HL-60 (cell line): ENCODE measurements at regions not wholly inside any gene's neighbourhood (a gene's known extent, or its start where the extent isn't known, plus 50 kb on each side); places are given as distances from the start of the nearest gene placed in this dataset.

Experiments
- DNase-seq, 2 experiments: peaks; one replicate each; pipeline ENCODE4 v3.0.0-alpha.2; 2010 to 2020; ENCODE audit warnings: low read depth in 1 of 2, low spot score in 1 of 2
- H3K27ac ChIP-seq: fragments of 250-450 bp; sonication (Bioruptor Pico); replicated peaks from 2 replicates; pipeline ENCODE4 v1.5.1; 2020; ENCODE audit warnings: mild to moderate bottlenecking, moderate library complexity
- H3K27me3 ChIP-seq: fragments of 250-450 bp; sonication (Bioruptor Pico); 2 replicates; pipeline ENCODE4 v1.5.1; 2021; ENCODE audit warnings: mild to moderate bottlenecking, moderate library complexity; ENCODE audit not compliant: insufficient read depth, poor library complexity, severe bottlenecking
- H3K4me3 ChIP-seq: replicated peaks from 2 replicates; pipeline ENCODE4 v1.5.1; 2011; ENCODE audit warnings: mild to moderate bottlenecking, control low read depth, low read length; ENCODE audit not compliant: insufficient read depth
- GABPA ChIP-seq: IDR thresholded peaks from 2 replicates; pipeline ENCODE4 v1.6.1; 2012; ENCODE audit warnings: low read depth
- POLR2AphosphoS5 ChIP-seq: IDR thresholded peaks from 2 replicates; pipeline ENCODE4 v1.6.1; 2012; ENCODE audit warnings: low read depth
- SPI1 ChIP-seq: IDR thresholded peaks from 2 replicates; pipeline ENCODE4 v1.6.1; 2012; ENCODE audit warnings: low read depth, mild to moderate bottlenecking, borderline replicate concordance
- TF ChIP-seq, protein P1 (sequence below): IDR thresholded peaks from 2 replicates; pipeline ENCODE4 v1.6.1; 2012; ENCODE audit warnings: low read depth; ENCODE audit not compliant: insufficient replicate concordance
- TF ChIP-seq, protein P2 (sequence below): IDR thresholded peaks from one replicate; pipeline ENCODE4 v1.5.1; 2011; ENCODE audit warnings: low read length, control low read depth, inconsistent platforms; ENCODE audit not compliant: insufficient read depth

DNA sequence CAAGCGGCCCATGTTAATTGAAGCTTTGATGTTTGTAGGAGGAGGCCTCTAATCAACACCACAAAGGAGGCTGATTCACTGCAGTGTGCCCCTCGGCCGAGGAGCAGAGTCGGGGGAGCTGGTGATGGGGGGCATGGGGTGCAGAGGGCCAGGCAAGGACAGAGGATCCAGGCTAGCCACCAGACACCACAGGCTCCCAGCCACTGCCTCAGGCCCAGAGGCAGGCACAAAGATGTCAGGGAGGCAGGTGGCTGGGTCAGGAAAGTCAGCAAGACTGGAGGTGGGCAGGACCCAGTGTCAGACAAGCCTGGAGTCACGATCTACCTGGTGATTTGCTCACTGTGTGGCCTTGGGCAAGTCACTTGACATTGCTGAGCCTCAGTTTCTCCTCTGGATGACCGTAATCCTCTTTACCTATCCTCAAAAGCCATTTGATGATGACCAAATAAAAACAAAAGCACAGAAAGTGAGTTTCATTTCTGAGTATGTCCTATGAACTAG, 121.0 kb downstream of the BUD13 start:
- DNase-seq: no peak
- TF ChIP-seq GABPA (no peak), SPI1 (no peak), POLR2AphosphoS5 (no peak)
- TF ChIP-seq, protein P1, sequence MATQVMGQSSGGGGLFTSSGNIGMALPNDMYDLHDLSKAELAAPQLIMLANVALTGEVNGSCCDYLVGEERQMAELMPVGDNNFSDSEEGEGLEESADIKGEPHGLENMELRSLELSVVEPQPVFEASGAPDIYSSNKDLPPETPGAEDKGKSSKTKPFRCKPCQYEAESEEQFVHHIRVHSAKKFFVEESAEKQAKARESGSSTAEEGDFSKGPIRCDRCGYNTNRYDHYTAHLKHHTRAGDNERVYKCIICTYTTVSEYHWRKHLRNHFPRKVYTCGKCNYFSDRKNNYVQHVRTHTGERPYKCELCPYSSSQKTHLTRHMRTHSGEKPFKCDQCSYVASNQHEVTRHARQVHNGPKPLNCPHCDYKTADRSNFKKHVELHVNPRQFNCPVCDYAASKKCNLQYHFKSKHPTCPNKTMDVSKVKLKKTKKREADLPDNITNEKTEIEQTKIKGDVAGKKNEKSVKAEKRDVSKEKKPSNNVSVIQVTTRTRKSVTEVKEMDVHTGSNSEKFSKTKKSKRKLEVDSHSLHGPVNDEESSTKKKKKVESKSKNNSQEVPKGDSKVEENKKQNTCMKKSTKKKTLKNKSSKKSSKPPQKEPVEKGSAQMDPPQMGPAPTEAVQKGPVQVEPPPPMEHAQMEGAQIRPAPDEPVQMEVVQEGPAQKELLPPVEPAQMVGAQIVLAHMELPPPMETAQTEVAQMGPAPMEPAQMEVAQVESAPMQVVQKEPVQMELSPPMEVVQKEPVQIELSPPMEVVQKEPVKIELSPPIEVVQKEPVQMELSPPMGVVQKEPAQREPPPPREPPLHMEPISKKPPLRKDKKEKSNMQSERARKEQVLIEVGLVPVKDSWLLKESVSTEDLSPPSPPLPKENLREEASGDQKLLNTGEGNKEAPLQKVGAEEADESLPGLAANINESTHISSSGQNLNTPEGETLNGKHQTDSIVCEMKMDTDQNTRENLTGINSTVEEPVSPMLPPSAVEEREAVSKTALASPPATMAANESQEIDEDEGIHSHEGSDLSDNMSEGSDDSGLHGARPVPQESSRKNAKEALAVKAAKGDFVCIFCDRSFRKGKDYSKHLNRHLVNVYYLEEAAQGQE: no peak
- TF ChIP-seq, protein P2, sequence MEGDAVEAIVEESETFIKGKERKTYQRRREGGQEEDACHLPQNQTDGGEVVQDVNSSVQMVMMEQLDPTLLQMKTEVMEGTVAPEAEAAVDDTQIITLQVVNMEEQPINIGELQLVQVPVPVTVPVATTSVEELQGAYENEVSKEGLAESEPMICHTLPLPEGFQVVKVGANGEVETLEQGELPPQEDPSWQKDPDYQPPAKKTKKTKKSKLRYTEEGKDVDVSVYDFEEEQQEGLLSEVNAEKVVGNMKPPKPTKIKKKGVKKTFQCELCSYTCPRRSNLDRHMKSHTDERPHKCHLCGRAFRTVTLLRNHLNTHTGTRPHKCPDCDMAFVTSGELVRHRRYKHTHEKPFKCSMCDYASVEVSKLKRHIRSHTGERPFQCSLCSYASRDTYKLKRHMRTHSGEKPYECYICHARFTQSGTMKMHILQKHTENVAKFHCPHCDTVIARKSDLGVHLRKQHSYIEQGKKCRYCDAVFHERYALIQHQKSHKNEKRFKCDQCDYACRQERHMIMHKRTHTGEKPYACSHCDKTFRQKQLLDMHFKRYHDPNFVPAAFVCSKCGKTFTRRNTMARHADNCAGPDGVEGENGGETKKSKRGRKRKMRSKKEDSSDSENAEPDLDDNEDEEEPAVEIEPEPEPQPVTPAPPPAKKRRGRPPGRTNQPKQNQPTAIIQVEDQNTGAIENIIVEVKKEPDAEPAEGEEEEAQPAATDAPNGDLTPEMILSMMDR: no peak
- Histone ChIP-seq H3K27ac (no peak overlapping the region), H3K4me3 (no peak overlapping the region), H3K27me3 (no peaks in the 10 kb centered on the region)

GRCh38 chr11:116651098-116651736, 121.6 kb downstream of the BUD13 start:
- no peak for DNase-seq
- Histone ChIP-seq H3K27me3 (no peaks in the 10 kb centered on the region), H3K4me3 (no peak overlapping the region), H3K27ac (no peak overlapping the region)
- TF ChIP-seq POLR2AphosphoS5 (no peak), SPI1 (no peak), GABPA (no peak)
- TF ChIP-seq, protein P1: no peak
- TF ChIP-seq, protein P2: no peak

- Histone ChIP-seq H3K27me3 (no peaks in the 10 kb centered on the region), H3K4me3 (no peak overlapping the region), H3K27ac (no peak overlapping the region)
- no peak for DNase-seq
- TF ChIP-seq, protein P2: no peak
- TF ChIP-seq, protein P1: no peak
- no peak for TF ChIP-seq GABPA
- TF ChIP-seq SPI1: no peak
- no peak for TF ChIP-seq POLR2AphosphoS5
Measured at GRCh38 chr11:116650052-116650451, 122.7 kb downstream of the BUD13 start.
